ENCODE measurements at regions not wholly inside any gene's neighbourhood (a gene's known extent, or its start where the extent isn't known, plus 50 kb on each side); places are given as distances from the start of the nearest gene placed in this dataset.

DNA sequence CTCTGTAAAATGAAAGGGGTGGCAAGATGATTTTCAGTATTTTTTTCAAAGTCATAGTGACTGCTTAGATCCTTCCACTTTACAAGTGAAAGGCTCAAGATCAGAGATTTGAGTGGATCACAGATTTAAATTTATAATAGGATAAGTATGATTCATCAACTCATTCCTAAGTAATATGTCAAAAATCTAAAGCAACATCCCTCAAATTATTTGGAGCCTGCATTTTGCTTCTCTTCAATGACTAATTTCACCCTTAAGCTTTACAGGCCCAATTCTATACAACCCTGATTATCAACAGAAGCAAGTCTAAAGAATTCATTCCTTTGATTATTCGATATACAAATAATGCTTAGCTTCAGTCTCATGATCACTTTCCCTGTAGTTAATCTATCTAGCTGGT is 93.9 kb upstream of the HEY2 start:
- Mint-ChIP-seq H3K4me3 (no peak overlapping the region), H3K36me3 (no peaks in the 10 kb centered on the region), H3K4me1 (no peaks in the 10 kb centered on the region), H3K27ac (no peak overlapping the region), H3K9me3 (peaks cover 0 to 2% (median 0%) of the 10 kb centered on the region in 7 donors), H3K27me3 (ENCODE audit: low read depth in 3 of 3) (peaks cover 0 to 2% (median 1%) of the 10 kb centered on the region in 3 donors)
- Histone ChIP-seq H3K9me3 (replicated peaks in 1 of 2; ENCODE audit: control insufficient read depth in 1 of 2, insufficient read depth in 1 of 2, low read length in 2 of 2) (no peaks in the 10 kb centered on the region), H3K36me3 (replicated peaks in 1 of 2; ENCODE audit: control insufficient read depth in 1 of 2, insufficient read depth in 2 of 2, low read length in 2 of 2) (no peaks in the 10 kb centered on the region), H3K4me3 (replicated peaks in 1 of 3; ENCODE audit: low read depth in 2 of 3, low read length in 3 of 3) (no peak overlapping the region), H3K4me2 (replicated peaks; ENCODE audit: extremely low read depth, low read length, poor library complexity, severe bottlenecking) (no peak overlapping the region), H3K4me1 (ENCODE audit: control insufficient read depth in 1 of 2, insufficient read depth in 2 of 2, low read length in 2 of 2) (no peaks in the 10 kb centered on the region), H3K27ac (ENCODE audit: low read depth in 1 of 2, low read length in 2 of 2) (no peak overlapping the region), H3K79me2 (ENCODE audit: insufficient read depth, low read length) (no peaks in the 10 kb centered on the region), H3K9ac (ENCODE audit: insufficient read depth, low read length, poor library complexity, severe bottlenecking) (no peak overlapping the region), H2AFZ (ENCODE audit: insufficient read depth, low read depth, low read length, poor library complexity, severe bottlenecking) (no peak overlapping the region), H3K27me3 (ENCODE audit: control insufficient read depth in 2 of 2, insufficient read depth in 2 of 2, low read length in 2 of 2) (peaks cover 0 to under 1% of the 10 kb centered on the region in 2 donors), H4K20me1 (ENCODE audit: insufficient read depth, low read length) (no peaks in the 10 kb centered on the region)
- WGBS (ENCODE audit: insufficient coverage): no CpG with 5 or more reads among the region's 1 CpG
- no peak for DNase-seq
- TF ChIP-seq, protein P1, sequence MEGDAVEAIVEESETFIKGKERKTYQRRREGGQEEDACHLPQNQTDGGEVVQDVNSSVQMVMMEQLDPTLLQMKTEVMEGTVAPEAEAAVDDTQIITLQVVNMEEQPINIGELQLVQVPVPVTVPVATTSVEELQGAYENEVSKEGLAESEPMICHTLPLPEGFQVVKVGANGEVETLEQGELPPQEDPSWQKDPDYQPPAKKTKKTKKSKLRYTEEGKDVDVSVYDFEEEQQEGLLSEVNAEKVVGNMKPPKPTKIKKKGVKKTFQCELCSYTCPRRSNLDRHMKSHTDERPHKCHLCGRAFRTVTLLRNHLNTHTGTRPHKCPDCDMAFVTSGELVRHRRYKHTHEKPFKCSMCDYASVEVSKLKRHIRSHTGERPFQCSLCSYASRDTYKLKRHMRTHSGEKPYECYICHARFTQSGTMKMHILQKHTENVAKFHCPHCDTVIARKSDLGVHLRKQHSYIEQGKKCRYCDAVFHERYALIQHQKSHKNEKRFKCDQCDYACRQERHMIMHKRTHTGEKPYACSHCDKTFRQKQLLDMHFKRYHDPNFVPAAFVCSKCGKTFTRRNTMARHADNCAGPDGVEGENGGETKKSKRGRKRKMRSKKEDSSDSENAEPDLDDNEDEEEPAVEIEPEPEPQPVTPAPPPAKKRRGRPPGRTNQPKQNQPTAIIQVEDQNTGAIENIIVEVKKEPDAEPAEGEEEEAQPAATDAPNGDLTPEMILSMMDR (IDR thresholded peaks at IDR 0.05): no peak
- intact Hi-C loops (cut with micrococcal nuclease): no loop called here

DNA sequence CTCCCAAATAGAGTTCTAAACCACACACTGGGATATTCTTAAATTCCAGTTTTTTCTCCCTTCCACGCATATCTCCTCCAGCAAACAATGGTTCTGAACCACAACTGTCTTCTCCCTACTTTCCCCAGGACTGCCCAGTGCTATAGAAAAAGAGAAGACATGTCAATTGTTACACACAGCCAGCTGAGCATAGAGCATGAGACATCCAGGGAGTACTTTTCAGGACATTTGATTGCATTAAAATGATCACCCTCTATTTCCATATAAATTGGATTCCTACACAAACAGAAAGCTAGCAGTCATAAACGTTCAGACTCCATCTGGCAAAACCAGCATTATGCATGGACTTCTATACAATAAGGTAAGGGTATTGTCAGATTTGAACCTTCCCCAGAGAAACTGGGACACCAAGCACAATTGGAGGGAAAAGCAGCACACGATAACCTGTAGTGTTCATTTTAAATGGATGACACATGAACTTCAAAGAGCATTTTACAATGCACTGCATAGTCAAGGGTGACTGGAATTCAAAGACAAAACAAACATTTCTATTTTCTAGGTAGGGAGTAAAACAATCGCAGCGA is 93.1 kb upstream of the HEY2 start:
- H3K4me3 Mint-ChIP-seq: no peak overlapping the region
- H3K27ac Mint-ChIP-seq: no peak overlapping the region
- H3K4me2 ChIP-seq (replicated peaks; ENCODE audit: extremely low read depth, low read length, poor library complexity, severe bottlenecking): no peak overlapping the region
- no peaks in the 10 kb centered on the region for H3K4me1 Mint-ChIP-seq
- peaks cover 0 to 2% (median 0%) of the 10 kb centered on the region in 7 donors for H3K9me3 Mint-ChIP-seq
- no peaks in the 10 kb centered on the region for H4K20me1 ChIP-seq (ENCODE audit: insufficient read depth, low read length)
- H3K27me3 ChIP-seq (ENCODE audit: control insufficient read depth in 2 of 2, insufficient read depth in 2 of 2, low read length in 2 of 2): no peaks in the 10 kb centered on the region
- H3K27me3 Mint-ChIP-seq (ENCODE audit: low read depth in 3 of 3): peaks cover 0 to 2% (median 1%) of the 10 kb centered on the region in 3 donors
- H3K36me3 Mint-ChIP-seq: no peaks in the 10 kb centered on the region
- H3K9me3 ChIP-seq (replicated peaks in 1 of 2; ENCODE audit: control insufficient read depth in 1 of 2, insufficient read depth in 1 of 2, low read length in 2 of 2): no peaks in the 10 kb centered on the region
- intact Hi-C loops (cut with micrococcal nuclease): no loop called here
- 100% methylated on average over 3 of the region's 5 CpGs for WGBS (ENCODE audit: insufficient coverage)
- no peak for DNase-seq
- no peaks in the 10 kb centered on the region for H3K79me2 ChIP-seq (ENCODE audit: insufficient read depth, low read length)
- H3K36me3 ChIP-seq (replicated peaks in 1 of 2; ENCODE audit: control insufficient read depth in 1 of 2, insufficient read depth in 2 of 2, low read length in 2 of 2): no peaks in the 10 kb centered on the region
- TF ChIP-seq, protein P1 (IDR thresholded peaks at IDR 0.05): no peak
- H3K4me3 ChIP-seq (replicated peaks in 1 of 3; ENCODE audit: low read depth in 2 of 3, low read length in 3 of 3): no peak overlapping the region
- H3K9ac ChIP-seq (ENCODE audit: insufficient read depth, low read length, poor library complexity, severe bottlenecking): no peak overlapping the region
- H3K27ac ChIP-seq (ENCODE audit: low read depth in 1 of 2, low read length in 2 of 2): no peak overlapping the region
- no peak overlapping the region for H2AFZ ChIP-seq (ENCODE audit: insufficient read depth, low read depth, low read length, poor library complexity, severe bottlenecking)
- no peaks in the 10 kb centered on the region for H3K4me1 ChIP-seq (ENCODE audit: control insufficient read depth in 1 of 2, insufficient read depth in 2 of 2, low read length in 2 of 2)
